Endothelial cell of umbilical vein (primary cell): ENCODE measurements at regions not wholly inside any gene's neighbourhood (a gene's known extent, or its start where the extent isn't known, plus 50 kb on each side); places are given as distances from the start of the nearest gene placed in this dataset.

ENCODE experiments used
- EZH2 ChIP-seq: IDR thresholded peaks from 2 replicates; pipeline ENCODE4 v1.6.1; 2012; ENCODE audit warnings: borderline replicate concordance, low read depth, mild to moderate bottlenecking, moderate library complexity, low read length, inconsistent platforms; ENCODE audit not compliant: severe bottlenecking
- FOS ChIP-seq: IDR thresholded peaks from 2 replicates; pipeline ENCODE4 v1.6.1; 2011; ENCODE audit warnings: mild to moderate bottlenecking, low read length, moderate library complexity, borderline replicate concordance; ENCODE audit not compliant: insufficient read depth
- JUN ChIP-seq: IDR thresholded peaks from 2 replicates; pipeline ENCODE4 v1.6.1; 2011; ENCODE audit warnings: borderline replicate concordance, low read depth; ENCODE audit not compliant: insufficient read length, insufficient read depth
- MYC ChIP-seq: IDR thresholded peaks from one replicate; pipeline ENCODE4 v1.6.1; 2011; ENCODE audit warnings: mild to moderate bottlenecking, low read depth, low read length
- POLR2A ChIP-seq: IDR thresholded peaks from 2 replicates; pipeline ENCODE4 v1.6.1; 2012; ENCODE audit warnings: low read depth, mild to moderate bottlenecking, control low read depth, low read length
- POLR2AphosphoS5 ChIP-seq: IDR thresholded peaks from 2 replicates; pipeline ENCODE4 v1.6.1; 2012; ENCODE audit warnings: low read depth, mild to moderate bottlenecking, control low read depth, low read length, moderate library complexity; ENCODE audit not compliant: insufficient read depth
- TF ChIP-seq, protein P1 (sequence below), 2 donors: IDR thresholded peaks; 1 replicate in 1 of 2; 2 replicates in 1 of 2; pipeline ENCODE4 v1.5.1; 2011; ENCODE audit warnings: low read length in 2 of 2, mild to moderate bottlenecking in 2 of 2, moderate library complexity in 2 of 2, control low read depth in 1 of 2, inconsistent platforms in 1 of 2, low read depth in 1 of 2; ENCODE audit not compliant: insufficient read depth in 1 of 2; ENCODE audit errors: extremely low read depth in 1 of 2
- TF ChIP-seq, protein P2 (sequence below): IDR thresholded peaks from 2 replicates; pipeline ENCODE4 v1.6.1; 2011; ENCODE audit not compliant: insufficient read depth, insufficient read length

DNA sequence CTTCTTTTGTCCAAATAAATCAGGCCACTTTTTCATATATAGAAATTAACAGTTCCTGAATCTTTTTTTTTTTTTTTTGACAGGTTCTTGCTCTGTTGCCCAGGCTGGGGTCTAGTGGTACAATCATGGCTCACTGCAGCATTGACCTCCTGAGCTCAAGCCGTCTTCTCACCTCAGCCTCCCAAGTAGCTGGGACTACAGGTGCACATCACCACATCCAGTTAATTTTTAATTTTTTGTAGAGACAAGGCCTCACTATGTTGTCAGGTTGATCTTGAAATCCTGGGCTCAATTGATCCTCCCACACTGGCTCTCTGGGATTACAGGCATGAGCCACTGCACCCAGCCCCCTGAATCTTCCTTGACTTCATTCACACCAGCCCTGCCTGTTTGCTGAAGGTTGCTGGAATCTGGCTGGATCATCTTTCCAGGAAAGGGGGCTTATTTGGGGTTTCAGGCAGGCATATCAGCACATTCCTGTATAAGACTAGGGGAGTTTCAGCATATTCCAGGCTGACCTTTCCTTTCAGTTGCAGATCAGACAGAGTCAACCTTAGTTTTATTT is 78.2 kb upstream of the ARHGAP29 start:
- TF ChIP-seq POLR2A, result no peak
- no peak for TF ChIP-seq POLR2AphosphoS5
- no peak for TF ChIP-seq FOS
- TF ChIP-seq, protein P1, sequence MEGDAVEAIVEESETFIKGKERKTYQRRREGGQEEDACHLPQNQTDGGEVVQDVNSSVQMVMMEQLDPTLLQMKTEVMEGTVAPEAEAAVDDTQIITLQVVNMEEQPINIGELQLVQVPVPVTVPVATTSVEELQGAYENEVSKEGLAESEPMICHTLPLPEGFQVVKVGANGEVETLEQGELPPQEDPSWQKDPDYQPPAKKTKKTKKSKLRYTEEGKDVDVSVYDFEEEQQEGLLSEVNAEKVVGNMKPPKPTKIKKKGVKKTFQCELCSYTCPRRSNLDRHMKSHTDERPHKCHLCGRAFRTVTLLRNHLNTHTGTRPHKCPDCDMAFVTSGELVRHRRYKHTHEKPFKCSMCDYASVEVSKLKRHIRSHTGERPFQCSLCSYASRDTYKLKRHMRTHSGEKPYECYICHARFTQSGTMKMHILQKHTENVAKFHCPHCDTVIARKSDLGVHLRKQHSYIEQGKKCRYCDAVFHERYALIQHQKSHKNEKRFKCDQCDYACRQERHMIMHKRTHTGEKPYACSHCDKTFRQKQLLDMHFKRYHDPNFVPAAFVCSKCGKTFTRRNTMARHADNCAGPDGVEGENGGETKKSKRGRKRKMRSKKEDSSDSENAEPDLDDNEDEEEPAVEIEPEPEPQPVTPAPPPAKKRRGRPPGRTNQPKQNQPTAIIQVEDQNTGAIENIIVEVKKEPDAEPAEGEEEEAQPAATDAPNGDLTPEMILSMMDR (IDR thresholded peaks at IDR 0.05; ENCODE audit: extremely low read depth in 1 of 2, insufficient read depth in 1 of 2, low read depth in 1 of 2, low read length in 2 of 2), result no peak
- no peak for TF ChIP-seq EZH2
- no peak for TF ChIP-seq MYC
- TF ChIP-seq, protein P2, sequence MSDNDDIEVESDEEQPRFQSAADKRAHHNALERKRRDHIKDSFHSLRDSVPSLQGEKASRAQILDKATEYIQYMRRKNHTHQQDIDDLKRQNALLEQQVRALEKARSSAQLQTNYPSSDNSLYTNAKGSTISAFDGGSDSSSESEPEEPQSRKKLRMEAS, result no peak
- no peak for TF ChIP-seq JUN
